A549 (cell line): ENCODE measurements at regions not wholly inside any gene's neighbourhood (a gene's known extent, or its start where the extent isn't known, plus 50 kb on each side); places are given as distances from the start of the nearest gene placed in this dataset.

ENCODE experiments used
- ATAC-seq, 2 experiments: fragments of 200-7000 bp in 1 of 2; fragments of >200 bp in 1 of 2; cut with Nextera tagmentation in 1 of 2; cut with Tn5 transposase in 1 of 2; 3 replicates each; pipeline versions ENCODE4 v1.8.0 to v1.9.1; 2018 to 2020; ENCODE audit warnings: mild to moderate bottlenecking in 1 of 2, moderate library complexity in 1 of 2
- CTCF ChIA-PET: fragments of 300-600 bp; sonication (Branson Sonifier 250); formaldehyde crosslinking; extraction: SDS; loops from one replicate; lab custom pipeline; 2021; ENCODE audit warnings: antibody characterized with exemption, inconsistent platforms; lab: Yijun Ruan, JAX
- POLR2A ChIA-PET: fragments of 350-600 bp; formaldehyde crosslinking; extraction: SDS; loops from one replicate; lab custom pipeline; 2021; ENCODE audit warnings: antibody characterized with exemption, inconsistent platforms; lab: Yijun Ruan, JAX
- DNase-seq, 2 experiments: peaks; one replicate each; pipeline versions ENCODE4 v3.0.0 to v3.0.0-alpha.2; 2011 to 2016; ENCODE audit warnings: low read depth in 1 of 2, low spot score in 1 of 2
- FAIRE-seq: peaks from 2 replicates; lab custom pipeline; 2011; peaks lifted over from hg19 to GRCh38; lab: Jason Lieb, UNC
- H3K27ac ChIP-seq, 2 experiments: fragments of >200 bp; sonication (Bioruptor Twin); formaldehyde crosslinking; 3 replicates each; pipeline ENCODE4 v1.5.1; 2016 to 2017
- H3K4me1 ChIP-seq: fragments of >200 bp; sonication (Bioruptor Twin); formaldehyde crosslinking; 3 replicates; pipeline ENCODE4 v1.6.1; 2016
- H3K4me2 ChIP-seq: fragments of >200 bp; sonication (Bioruptor Twin); formaldehyde crosslinking; 3 replicates; pipeline ENCODE4 v1.6.1; 2016
- H3K4me3 ChIP-seq: fragments of >200 bp; sonication (Bioruptor Twin); formaldehyde crosslinking; 3 replicates; pipeline ENCODE4 v1.5.1; 2016
- H3K9me3 ChIP-seq: fragments of >200 bp; sonication (Bioruptor Twin); formaldehyde crosslinking; 3 replicates; pipeline ENCODE4 v1.6.1; 2016
- ATOH8 ChIP-seq: fragments of 250-450 bp; sonication (Bioruptor Pico); IDR thresholded peaks from 2 replicates; pipeline ENCODE4 v1.5.0; 2020; ENCODE audit warnings: low read depth, mild to moderate bottlenecking, moderate library complexity
- BHLHE40 ChIP-seq: IDR thresholded peaks from 2 replicates; pipeline ENCODE4 v1.6.1; 2012; ENCODE audit warnings: low read depth, low read length, inconsistent platforms
- CEBPB ChIP-seq, 2 experiments: fragments of >200 bp in 1 of 2; sonication (Bioruptor Twin) in 1 of 2; formaldehyde crosslinking in 1 of 2; IDR thresholded peaks; 2 replicates each; pipeline ENCODE4 v1.6.1; 2012 to 2016
- EHMT2 ChIP-seq: fragments of 200-600 bp; sonication (generic); IDR thresholded peaks from 2 replicates; pipeline ENCODE4 v1.6.1; 2016; ENCODE audit warnings: antibody characterized with exemption, low read depth, mild to moderate bottlenecking, moderate library complexity
- FOSL2 ChIP-seq, 2 experiments: fragments of 450-650 bp in 1 of 2; fragments of >200 bp in 1 of 2; sonication (Bioruptor Twin) in 1 of 2; formaldehyde crosslinking; IDR thresholded peaks; 2 replicates each; pipeline versions ENCODE4 v1.5.0 to v1.6.1; 2016 to 2020; ENCODE audit warnings: mild to moderate bottlenecking in 1 of 2, moderate library complexity in 1 of 2
- FOXS1 ChIP-seq: fragments of 250-450 bp; sonication (Bioruptor Pico); IDR thresholded peaks from 2 replicates; pipeline ENCODE4 v1.5.0; 2020; ENCODE audit warnings: mild to moderate bottlenecking, moderate library complexity
- HOXB13 ChIP-seq: fragments of 250-450 bp; sonication (Bioruptor Pico); IDR thresholded peaks from 2 replicates; pipeline ENCODE4 v1.5.0; 2020; ENCODE audit warnings: low read depth, mild to moderate bottlenecking, moderate library complexity
- HOXB5 ChIP-seq: fragments of 250-450 bp; sonication (Bioruptor Pico); IDR thresholded peaks from 2 replicates; pipeline ENCODE4 v1.5.0; 2020; ENCODE audit warnings: mild to moderate bottlenecking, moderate library complexity
- JUN ChIP-seq, 2 experiments: fragments of >200 bp; sonication (Bioruptor Twin); formaldehyde crosslinking; IDR thresholded peaks; 2 replicates in 1 of 2; 3 replicates in 1 of 2; pipeline ENCODE4 v1.6.1; 2016 to 2017
- KDM5A ChIP-seq: fragments of 200-600 bp; sonication (generic); IDR thresholded peaks from 2 replicates; pipeline ENCODE4 v1.6.1; 2016; ENCODE audit warnings: antibody characterized with exemption, mild to moderate bottlenecking
- MAFK ChIP-seq: fragments of 450-650 bp; IDR thresholded peaks from 2 replicates; pipeline ENCODE4 v1.6.1; 2014; ENCODE audit not compliant: partially characterized antibody
- MAZ ChIP-seq: fragments of 150-350 bp; IDR thresholded peaks from 2 replicates; pipeline ENCODE4 v1.6.1; 2014; ENCODE audit warnings: antibody characterized with exemption, low read depth, low read length, borderline replicate concordance
- MYC ChIP-seq: IDR thresholded peaks from 2 replicates; pipeline ENCODE4 v1.6.1; 2012; ENCODE audit warnings: mild to moderate bottlenecking, inconsistent platforms, low read length, improper control_type of control experiment, borderline replicate concordance
- NPAS2 ChIP-seq: fragments of 250-450 bp; sonication (Bioruptor Pico); IDR thresholded peaks from 2 replicates; pipeline ENCODE4 v1.8.0; 2022; ENCODE audit warnings: mild to moderate bottlenecking, moderate library complexity, borderline replicate concordance
- POLR2AphosphoS2 ChIP-seq: conservative IDR thresholded peaks from 2 replicates; pipeline ENCODE4 v1.6.1; 2012; ENCODE audit warnings: low read length, improper control_type of control experiment, inconsistent platforms
- RAD21 ChIP-seq, 2 experiments: fragments of >200 bp in 1 of 2; sonication (Bioruptor Twin) in 1 of 2; formaldehyde crosslinking in 1 of 2; IDR thresholded peaks in 1 of 2; conservative IDR thresholded peaks in 1 of 2; 2 replicates in 1 of 2; 3 replicates in 1 of 2; pipeline ENCODE4 v1.6.1; 2012 to 2018; ENCODE audit warnings: inconsistent platforms in 1 of 2
- RARB ChIP-seq: fragments of 250-450 bp; sonication (Bioruptor Pico); IDR thresholded peaks from 2 replicates; pipeline ENCODE4 v1.8.0; 2021; ENCODE audit warnings: mild to moderate bottlenecking, moderate library complexity
- RCOR1 ChIP-seq: fragments of 150-350 bp; IDR thresholded peaks from 2 replicates; pipeline ENCODE4 v1.6.1; 2014; ENCODE audit warnings: antibody characterized with exemption, low read length, low read depth
- SMC3 ChIP-seq: fragments of >200 bp; sonication (Bioruptor Twin); formaldehyde crosslinking; IDR thresholded peaks from 3 replicates; pipeline ENCODE4 v1.6.1; 2018; ENCODE audit warnings: inconsistent platforms
- SREBF2 ChIP-seq: fragments of 450-650 bp; IDR thresholded peaks from 2 replicates; pipeline ENCODE4 v1.6.1; 2014; ENCODE audit warnings: mild to moderate bottlenecking, moderate library complexity
- TFCP2L1 ChIP-seq: fragments of 250-450 bp; sonication (Bioruptor Pico); IDR thresholded peaks from 2 replicates; pipeline ENCODE4 v1.5.0; 2021; ENCODE audit warnings: mild to moderate bottlenecking
- USF2 ChIP-seq: fragments of 450-650 bp; IDR thresholded peaks from 2 replicates; pipeline ENCODE4 v1.6.1; 2014; ENCODE audit warnings: antibody characterized with exemption
- ZC3H11A ChIP-seq: fragments of 450-650 bp; IDR thresholded peaks from 2 replicates; pipeline ENCODE4 v1.6.1; 2014; ENCODE audit warnings: antibody characterized with exemption, mild to moderate bottlenecking
- WGBS: methylation state at CpG from one replicate; pipeline ENCODE4 v1.1.6; 2017; ENCODE audit errors: missing lambda C conversion rate; 5-methylcytosine and 5-hydroxymethylcytosine counted together
- TF ChIP-seq, protein P1 (sequence below): fragments of >200 bp; sonication (Bioruptor Twin); formaldehyde crosslinking; IDR thresholded peaks from 3 replicates; pipeline ENCODE4 v1.5.1; 2016
- TF ChIP-seq, protein P2 (sequence below): IDR thresholded peaks from 2 replicates; pipeline ENCODE4 v1.6.1; 2012
- TF ChIP-seq, protein P3 (sequence below): fragments of >200 bp; sonication (Bioruptor Twin); formaldehyde crosslinking; IDR thresholded peaks from 2 replicates; pipeline ENCODE4 v1.6.1; 2016
- TF ChIP-seq, protein P4 (sequence below): IDR thresholded peaks from 2 replicates; pipeline ENCODE4 v1.6.1; 2012; ENCODE audit warnings: low read depth, borderline replicate concordance

GRCh38 chr17:53894591-53894990, 71.9 kb downstream of the KIF2B start:
- no peak for FAIRE-seq
- no peaks in the 10 kb centered on the region for H3K9me3 ChIP-seq
- H3K27ac ChIP-seq, result no peak overlapping the region
- no peak for DNase-seq
- H3K4me2 ChIP-seq, result no peak overlapping the region
- no peak for ATAC-seq
- 0% methylated on average over 1 of the region's 1 CpG for WGBS
- H3K4me1 ChIP-seq, result no peaks in the 10 kb centered on the region
- CTCF ChIA-PET, result no interaction called here
- TF ChIP-seq RCOR1, result no peak
- no peak for TF ChIP-seq FOXS1 (CRISPR knock-in tag)
- TF ChIP-seq TFCP2L1, result no peak
- no peak for TF ChIP-seq RARB
- no peak for TF ChIP-seq HOXB5 (CRISPR knock-in tag)
- no peak for TF ChIP-seq EHMT2
- no peak for TF ChIP-seq HOXB13
- TF ChIP-seq MAFK, result no peak
- TF ChIP-seq JUN (IDR thresholded peaks at IDR 0.05), result no peak
- no peak for TF ChIP-seq SREBF2
- TF ChIP-seq, protein P1, sequence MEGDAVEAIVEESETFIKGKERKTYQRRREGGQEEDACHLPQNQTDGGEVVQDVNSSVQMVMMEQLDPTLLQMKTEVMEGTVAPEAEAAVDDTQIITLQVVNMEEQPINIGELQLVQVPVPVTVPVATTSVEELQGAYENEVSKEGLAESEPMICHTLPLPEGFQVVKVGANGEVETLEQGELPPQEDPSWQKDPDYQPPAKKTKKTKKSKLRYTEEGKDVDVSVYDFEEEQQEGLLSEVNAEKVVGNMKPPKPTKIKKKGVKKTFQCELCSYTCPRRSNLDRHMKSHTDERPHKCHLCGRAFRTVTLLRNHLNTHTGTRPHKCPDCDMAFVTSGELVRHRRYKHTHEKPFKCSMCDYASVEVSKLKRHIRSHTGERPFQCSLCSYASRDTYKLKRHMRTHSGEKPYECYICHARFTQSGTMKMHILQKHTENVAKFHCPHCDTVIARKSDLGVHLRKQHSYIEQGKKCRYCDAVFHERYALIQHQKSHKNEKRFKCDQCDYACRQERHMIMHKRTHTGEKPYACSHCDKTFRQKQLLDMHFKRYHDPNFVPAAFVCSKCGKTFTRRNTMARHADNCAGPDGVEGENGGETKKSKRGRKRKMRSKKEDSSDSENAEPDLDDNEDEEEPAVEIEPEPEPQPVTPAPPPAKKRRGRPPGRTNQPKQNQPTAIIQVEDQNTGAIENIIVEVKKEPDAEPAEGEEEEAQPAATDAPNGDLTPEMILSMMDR, result no peak
- no peak for TF ChIP-seq SMC3
- TF ChIP-seq POLR2AphosphoS2, result no peak
- TF ChIP-seq RAD21 (conservative IDR thresholded peaks at IDR 0.05 in 1 of 2, IDR thresholded peaks at IDR 0.05 in 1 of 2), result no peak
- POLR2A ChIA-PET, result no interaction called here
- H3K4me3 ChIP-seq, result no peak overlapping the region

DNA sequence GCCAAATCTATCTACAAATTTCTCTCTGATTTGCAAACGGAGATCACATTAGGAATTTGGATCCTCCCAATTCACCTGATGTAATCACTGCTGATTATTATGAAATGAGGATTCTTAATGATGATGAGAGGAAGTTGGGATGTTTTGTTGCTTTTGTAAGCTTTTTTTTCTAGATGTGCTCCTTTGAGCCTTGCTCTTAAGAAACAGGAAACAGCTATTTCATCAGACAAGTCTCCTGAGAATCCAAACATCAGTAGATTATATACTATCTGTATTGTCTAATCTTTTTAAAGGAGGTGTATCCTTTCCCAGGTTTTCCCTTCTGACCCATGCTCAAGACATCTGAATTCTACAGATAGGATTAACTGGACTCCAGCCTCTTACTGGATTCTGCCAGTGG, 73.3 kb downstream of the KIF2B start:
- H3K4me2 ChIP-seq, result no peak overlapping the region
- H3K4me1 ChIP-seq, result no peaks in the 10 kb centered on the region
- FAIRE-seq, result no peak
- TF ChIP-seq USF2 (no peak), BHLHE40 (no peak), FOSL2 (IDR thresholded peaks at IDR 0.05) (no peak), FOSL2 (CRISPR knock-in tag; IDR thresholded peaks at IDR 0.05) (no peak), ZC3H11A (no peak), FOXS1 (CRISPR knock-in tag) (no peak), ATOH8 (CRISPR knock-in tag) (no peak), CEBPB (IDR thresholded peaks at IDR 0.05) (no peak), NPAS2 (CRISPR knock-in tag) (no peak), RCOR1 (no peak), KDM5A (no peak), JUN (IDR thresholded peaks at IDR 0.05) (no peak), MAZ (no peak), MYC (no peak), MAFK (no peak)
- TF ChIP-seq, protein P2, sequence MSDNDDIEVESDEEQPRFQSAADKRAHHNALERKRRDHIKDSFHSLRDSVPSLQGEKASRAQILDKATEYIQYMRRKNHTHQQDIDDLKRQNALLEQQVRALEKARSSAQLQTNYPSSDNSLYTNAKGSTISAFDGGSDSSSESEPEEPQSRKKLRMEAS, result no peak
- TF ChIP-seq, protein P3, sequence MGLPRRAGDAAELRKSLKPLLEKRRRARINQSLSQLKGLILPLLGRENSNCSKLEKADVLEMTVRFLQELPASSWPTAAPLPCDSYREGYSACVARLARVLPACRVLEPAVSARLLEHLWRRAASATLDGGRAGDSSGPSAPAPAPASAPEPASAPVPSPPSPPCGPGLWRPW, result no peak
- TF ChIP-seq, protein P4, sequence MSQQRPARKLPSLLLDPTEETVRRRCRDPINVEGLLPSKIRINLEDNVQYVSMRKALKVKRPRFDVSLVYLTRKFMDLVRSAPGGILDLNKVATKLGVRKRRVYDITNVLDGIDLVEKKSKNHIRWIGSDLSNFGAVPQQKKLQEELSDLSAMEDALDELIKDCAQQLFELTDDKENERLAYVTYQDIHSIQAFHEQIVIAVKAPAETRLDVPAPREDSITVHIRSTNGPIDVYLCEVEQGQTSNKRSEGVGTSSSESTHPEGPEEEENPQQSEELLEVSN, result no peak
- TF ChIP-seq, all 56 proteins: peak for 0
- ChIA-PET CTCF (no interaction called here), POLR2A (no interaction called here)
- Histone ChIP-seq H3K27ac (no peak overlapping the region), H3K4me3 (no peak overlapping the region), H3K9me3 (no peaks in the 10 kb centered on the region)
- ATAC-seq, result no peak
- 6% methylated on average over 1 of the region's 1 CpG for WGBS
- no peak for DNase-seq
